ENCODE measurements at regions not wholly inside any gene's neighbourhood (a gene's known extent, or its start where the extent isn't known, plus 50 kb on each side); places are given as distances from the start of the nearest gene placed in this dataset.

- ChIA-PET CTCF (interaction anchor here (1.4 kb wide), 1 partner anchor 27 kb away, joined by 4 read pairs; no protein-coding TSS in a partner anchor), POLR2A (no interaction called here)
- Histone ChIP-seq H3K36me3 (ENCODE audit: control insufficient read depth in 2 of 2, extremely low read depth in 1 of 2, insufficient read depth in 2 of 2, low read length in 2 of 2) (no peaks in the 10 kb centered on the region), H3K9me3 (replicated peaks; ENCODE audit: control insufficient read depth, insufficient read depth, low read length) (no peaks in the 10 kb centered on the region), H3K4me3 (replicated peaks in 1 of 3; ENCODE audit: insufficient read depth in 1 of 3, low read depth in 1 of 3, low read length in 3 of 3) (no peak overlapping the region), H3K27ac (ENCODE audit: insufficient read depth, low read depth, low read length) (no peak overlapping the region), H3K4me1 (ENCODE audit: control insufficient read depth, extremely low read depth, insufficient read depth, low read length) (no peaks in the 10 kb centered on the region), H3K9me1 (replicated peaks; ENCODE audit: control insufficient read depth, extremely low read depth, insufficient read depth, low read length) (no peaks in the 10 kb centered on the region), H2AFZ (ENCODE audit: low read depth, low read length) (no peak overlapping the region), H4K20me1 (replicated peaks; ENCODE audit: control insufficient read depth, extremely low read depth, insufficient read depth, low read length) (no peaks in the 10 kb centered on the region), H3K9ac (replicated peaks; ENCODE audit: extremely low read depth, insufficient read depth, low read length) (no peak overlapping the region), H3K79me2 (ENCODE audit: control insufficient read depth, insufficient read depth, low read length) (no peaks in the 10 kb centered on the region), H3K4me2 (ENCODE audit: insufficient read depth, low read length) (no peak overlapping the region), H3K27me3 (ENCODE audit: control insufficient read depth in 2 of 2, insufficient read depth in 2 of 2, low read length in 2 of 2) (peaks cover 0 to 2% of the 10 kb centered on the region in 2 experiments)
- no peak for TF ChIP-seq EZH2 (IDR thresholded peaks at IDR 0.05; ENCODE audit: borderline replicate concordance, low read depth, low read length, severe bottlenecking)
- TF ChIP-seq JUN (IDR thresholded peaks at IDR 0.05; ENCODE audit: borderline replicate concordance, insufficient read depth, insufficient read length, low read depth), result no peak
- no peak for TF ChIP-seq FOS (IDR thresholded peaks at IDR 0.05; ENCODE audit: borderline replicate concordance, insufficient read depth, low read length)
- no peak for TF ChIP-seq POLR2AphosphoS5 (IDR thresholded peaks at IDR 0.05; ENCODE audit: insufficient read depth, low read depth, low read length)
- TF ChIP-seq GATA2 (IDR thresholded peaks at IDR 0.05; ENCODE audit: insufficient read depth, insufficient read length, low read depth, low read length), result no peak
- TF ChIP-seq MYC (IDR thresholded peaks at IDR 0.05; ENCODE audit: low read depth, low read length), result no peak
- no peak for TF ChIP-seq POLR2A (IDR thresholded peaks at IDR 0.05; ENCODE audit: low read depth, low read length)
- TF ChIP-seq CTCF (IDR thresholded peaks at IDR 0.05; ENCODE audit: extremely low read depth in 1 of 2, insufficient read depth in 1 of 2, low read depth in 1 of 2, low read length in 2 of 2), result no peak
- no peak for TF ChIP-seq MAX (IDR thresholded peaks at IDR 0.05; ENCODE audit: insufficient read depth, insufficient read length)
- dilution Hi-C loops (cut with MboI; ENCODE audit: extremely low pct_ligation_motif_present, low sequenced_read_pairs), result loop anchor here (10.0 kb wide), 1 partner anchor 48 kb away; no protein-coding TSS in a partner anchor
- intact Hi-C loops (cut with micrococcal nuclease), result no loop called here
- FAIRE-seq, result no peak
- DNase-seq (ENCODE audit: low read depth, low spot score), result no peak
- BruUV-seq (replicated peaks), result no TSS peak
These were observed 155.3 kb downstream of the SHQ1 start for GRCh38 chr3:72692990-72693389.

Data from endothelial cell of umbilical vein (primary cell).